Upper lobe of right lung (tissue), 1 donor: ENCODE measurements at regions not wholly inside any gene's neighbourhood (a gene's known extent, or its start where the extent isn't known, plus 50 kb on each side); places are given as distances from the start of the nearest gene placed in this dataset.
"Not testable (repeated sequence)": the region's sequence is repeated elsewhere in the genome, so short reads cannot be mapped to it uniquely, and the experiment has no call there.

Source experiments
- ATAC-seq: fragments of 200-7000 bp; cut with Tn5 transposase; one replicate; pipeline ENCODE4 v1.9.1; 2020; ENCODE audit warnings: mild to moderate bottlenecking, moderate library complexity
- DNase-seq: peaks from one replicate; pipeline ENCODE4 v3.0.0-alpha.2; 2020
- H3K27ac ChIP-seq: fragments of 200-600 bp; one replicate; pipeline ENCODE4 v1.8.0; 2022
- H3K27me3 ChIP-seq: fragments of 200-600 bp; one replicate; pipeline ENCODE4 v1.8.0; 2022; ENCODE audit warnings: mild to moderate bottlenecking
- H3K36me3 ChIP-seq: fragments of 200-600 bp; one replicate; pipeline ENCODE4 v1.8.0; 2022
- H3K4me1 ChIP-seq: fragments of 200-600 bp; one replicate; pipeline ENCODE4 v1.8.0; 2022
- H3K4me3 ChIP-seq: fragments of 200-600 bp; one replicate; pipeline ENCODE4 v1.8.0; 2022; ENCODE audit warnings: mild to moderate bottlenecking
- H3K9me3 ChIP-seq: fragments of 200-600 bp; one replicate; pipeline ENCODE4 v1.8.0; 2022
- CTCF ChIP-seq: fragments of 200-600 bp; IDR thresholded peaks from one replicate; pipeline ENCODE4 v1.8.0; 2022; ENCODE audit warnings: antibody characterized with exemption
- intact Hi-C: fragments of 100-400 bp; cut with DNase I; formaldehyde crosslinking; loops from one replicate; pipeline ENCODE4 v1.11.0; 2022
- donor health status: DM: no; HTN: yes; CAD: no; lungs with severe emphysema.

GRCh38 chrX:35221391-35221790, 278.8 kb downstream of the FAM47B start:
- H3K9me3 ChIP-seq, H3K4me1 ChIP-seq, DNase-seq, H3K27ac ChIP-seq, H3K36me3 ChIP-seq, intact Hi-C loops, H3K27me3 ChIP-seq, ATAC-seq, H3K4me3 ChIP-seq: not testable (repeated sequence)

- no peak for DNase-seq
- Histone ChIP-seq H3K4me1 (no peaks in the 10 kb centered on the region), H3K9me3 (no peaks in the 10 kb centered on the region), H3K4me3 (no peak overlapping the region), H3K36me3 (no peaks in the 10 kb centered on the region), H3K27me3 (no peaks in the 10 kb centered on the region), H3K27ac (no peak overlapping the region)
- TF ChIP-seq CTCF: no peak
- ATAC-seq: no peak
- intact Hi-C loops: no loop called here
Measured at GRCh38 chrX:35244088-35244741, 301.6 kb downstream of the FAM47B start.

GRCh38 chrX:35244796-35245508, 302.4 kb downstream of the FAM47B start:
- ATAC-seq: no peak
- no peaks in the 10 kb centered on the region for H3K4me1 ChIP-seq
- TF ChIP-seq CTCF: no peak

GRCh38 chrX:35251226-35251625, 308.6 kb downstream of the FAM47B start:
- intact Hi-C loops: no loop called here
- no peak overlapping the region for H3K4me3 ChIP-seq
- H3K9me3 ChIP-seq: no peaks in the 10 kb centered on the region
- no peak overlapping the region for H3K27ac ChIP-seq
- ATAC-seq (no peak), DNase-seq (no peak)
- H3K4me1 ChIP-seq: no peaks in the 10 kb centered on the region
- no peak for TF ChIP-seq CTCF
- H3K27me3 ChIP-seq: no peaks in the 10 kb centered on the region
- no peaks in the 10 kb centered on the region for H3K36me3 ChIP-seq

More at GRCh38 chrX:35244796-35245508, 302.4 kb downstream of the FAM47B start:
- Histone ChIP-seq H3K9me3 (no peaks in the 10 kb centered on the region), H3K4me3 (no peak overlapping the region), H3K27me3 (no peaks in the 10 kb centered on the region), H3K36me3 (no peaks in the 10 kb centered on the region), H3K27ac (no peak overlapping the region)
- no peak for DNase-seq
- intact Hi-C loops: no loop called here

GRCh38 chrX:35276115-35276514, 333.5 kb downstream of the FAM47B start:
- DNase-seq: no peak
- ATAC-seq: no peak
- intact Hi-C loops: no loop called here
- TF ChIP-seq CTCF: no peak
- no peak overlapping the region for H3K27ac ChIP-seq
- no peaks in the 10 kb centered on the region for H3K4me1 ChIP-seq
- no peaks in the 10 kb centered on the region for H3K36me3 ChIP-seq
- no peaks in the 10 kb centered on the region for H3K27me3 ChIP-seq
- H3K9me3 ChIP-seq: no peaks in the 10 kb centered on the region
- H3K4me3 ChIP-seq: no peak overlapping the region

GRCh38 chrX:35285289-35285962, 342.8 kb downstream of the FAM47B start:
- H3K27ac ChIP-seq: no peak overlapping the region
- TF ChIP-seq CTCF: no peak
- no peaks in the 10 kb centered on the region for H3K36me3 ChIP-seq
- H3K9me3 ChIP-seq: no peaks in the 10 kb centered on the region
- H3K4me3 ChIP-seq: no peak overlapping the region
- intact Hi-C loops: no loop called here
- H3K27me3 ChIP-seq: no peaks in the 10 kb centered on the region
- ATAC-seq (no peak), DNase-seq (no peak)
- H3K4me1 ChIP-seq: no peaks in the 10 kb centered on the region
